Activated T-cell treated with anti-CD3 and anti-CD28 coated beads, Interleukin-2, amount 50 U/mL, for 4 hours (primary cell): ENCODE measurements at regions not wholly inside any gene's neighbourhood (a gene's known extent, or its start where the extent isn't known, plus 50 kb on each side); places are given as distances from the start of the nearest gene placed in this dataset.

Experiments used
- ATAC-seq, 2 donors: fragments of 200-7000 bp; cut with Tn5 transposase; one replicate each; pipeline ENCODE4 v1.10.0; 2021
- DNase-seq: peaks from one replicate; pipeline ENCODE4 v3.0.0-alpha.2; 2020
- H3K27me3 Mint-ChIP-seq: one replicate; pipeline ENCODE4 v1.8.0; 2021; ENCODE audit warnings: low read depth, mixed read lengths
- H3K36me3 Mint-ChIP-seq: one replicate; pipeline ENCODE4 v1.8.0; 2022; ENCODE audit warnings: mixed read lengths; ENCODE audit not compliant: insufficient read depth
- H3K4me1 Mint-ChIP-seq: one replicate; pipeline ENCODE4 v1.8.0; 2021; ENCODE audit warnings: low read depth, mixed read lengths
- H3K4me3 Mint-ChIP-seq: one replicate; pipeline ENCODE4 v1.8.0; 2021; ENCODE audit warnings: mild to moderate bottlenecking, moderate library complexity, mixed read lengths
- H3K9me3 Mint-ChIP-seq: one replicate; pipeline ENCODE4 v1.8.0; 2021; ENCODE audit warnings: mixed read lengths

DNA sequence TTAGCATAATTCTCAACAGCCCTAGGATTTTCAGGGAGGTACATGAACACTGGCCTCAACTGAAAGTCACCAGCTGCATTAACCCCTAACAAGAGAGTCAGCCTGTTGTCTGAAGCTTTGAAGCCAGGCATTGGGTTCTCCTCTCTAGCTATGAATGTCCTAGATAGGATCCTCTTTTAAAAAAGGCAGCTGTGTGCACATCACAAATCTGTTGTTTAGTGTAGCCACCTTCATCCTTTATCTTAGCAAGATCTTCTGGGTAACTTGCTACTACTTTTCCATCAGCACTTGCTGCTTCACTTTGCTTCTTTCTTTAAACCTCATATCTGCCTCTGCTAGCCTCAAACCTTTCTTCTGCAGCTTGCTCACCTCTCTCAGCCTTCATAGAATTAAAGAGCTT lies 1692.1 kb downstream of the EFNB2 start:
- DNase-seq, result no peak
- no peak for ATAC-seq
- H3K36me3 Mint-ChIP-seq, result no peaks in the 10 kb centered on the region
- H3K27me3 Mint-ChIP-seq, result no peaks in the 10 kb centered on the region
- no peaks in the 10 kb centered on the region for H3K9me3 Mint-ChIP-seq
- no peak overlapping the region for H3K4me3 Mint-ChIP-seq
- no peaks in the 10 kb centered on the region for H3K4me1 Mint-ChIP-seq

GRCh38 chr13:104841110-104841509 lies 1694.4 kb downstream of the EFNB2 start:
- H3K27me3 Mint-ChIP-seq, result no peaks in the 10 kb centered on the region
- no peak for DNase-seq
- no peaks in the 10 kb centered on the region for H3K4me1 Mint-ChIP-seq
- no peaks in the 10 kb centered on the region for H3K9me3 Mint-ChIP-seq
- H3K36me3 Mint-ChIP-seq, result no peaks in the 10 kb centered on the region
- no peak for ATAC-seq
- no peak overlapping the region for H3K4me3 Mint-ChIP-seq

- ATAC-seq (no peak), DNase-seq (no peak)
- no peaks in the 10 kb centered on the region for H3K4me1 Mint-ChIP-seq
- no peaks in the 10 kb centered on the region for H3K9me3 Mint-ChIP-seq
- H3K36me3 Mint-ChIP-seq, result no peaks in the 10 kb centered on the region
- no peak overlapping the region for H3K4me3 Mint-ChIP-seq
- no peaks in the 10 kb centered on the region for H3K27me3 Mint-ChIP-seq
Measured at GRCh38 chr13:104837756-104838155, 1697.7 kb downstream of the EFNB2 start.

GRCh38 chr13:104833221-104833620 lies 1702.2 kb downstream of the EFNB2 start:
- ATAC-seq, result no peak
- no peaks in the 10 kb centered on the region for H3K36me3 Mint-ChIP-seq

GRCh38 chr13:104832231-104832630 lies 1703.2 kb downstream of the EFNB2 start:
- Mint-ChIP-seq H3K27me3 (peaks cover under 1% of the 10 kb centered on the region), H3K9me3 (peaks cover under 1% of the 10 kb centered on the region), H3K4me3 (no peak overlapping the region), H3K36me3 (no peaks in the 10 kb centered on the region), H3K4me1 (no peaks in the 10 kb centered on the region)
- DNase-seq (no peak), ATAC-seq (no peak)

More at GRCh38 chr13:104833221-104833620, 1702.2 kb downstream of the EFNB2 start:
- no peaks in the 10 kb centered on the region for H3K9me3 Mint-ChIP-seq
- no peaks in the 10 kb centered on the region for H3K4me1 Mint-ChIP-seq
- DNase-seq, result no peak
- no peak overlapping the region for H3K4me3 Mint-ChIP-seq
- H3K27me3 Mint-ChIP-seq, result no peaks in the 10 kb centered on the region

DNA sequence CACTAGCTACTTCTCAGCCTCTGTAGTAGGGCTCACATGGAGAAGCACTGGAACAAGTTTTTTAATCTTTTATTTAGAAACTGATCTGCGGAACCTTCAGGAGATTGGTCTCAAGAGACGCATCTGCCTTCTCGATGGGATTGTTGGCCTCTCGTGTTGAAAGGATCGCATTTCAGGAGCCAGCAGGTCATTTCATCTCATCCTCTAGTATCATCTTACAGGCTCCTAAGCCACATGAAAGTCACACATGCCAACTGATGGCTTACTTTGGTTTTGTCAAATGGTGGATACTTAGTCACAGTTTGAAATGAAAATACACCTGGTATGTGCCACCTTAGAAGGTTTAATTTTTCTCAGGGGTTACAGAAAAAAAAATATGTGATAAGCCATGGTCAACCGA lies 1703.6 kb downstream of the EFNB2 start:
- Mint-ChIP-seq H3K9me3 (peaks cover 3% of the 10 kb centered on the region), H3K27me3 (peaks cover 2% of the 10 kb centered on the region)
- no peak for DNase-seq

DNA sequence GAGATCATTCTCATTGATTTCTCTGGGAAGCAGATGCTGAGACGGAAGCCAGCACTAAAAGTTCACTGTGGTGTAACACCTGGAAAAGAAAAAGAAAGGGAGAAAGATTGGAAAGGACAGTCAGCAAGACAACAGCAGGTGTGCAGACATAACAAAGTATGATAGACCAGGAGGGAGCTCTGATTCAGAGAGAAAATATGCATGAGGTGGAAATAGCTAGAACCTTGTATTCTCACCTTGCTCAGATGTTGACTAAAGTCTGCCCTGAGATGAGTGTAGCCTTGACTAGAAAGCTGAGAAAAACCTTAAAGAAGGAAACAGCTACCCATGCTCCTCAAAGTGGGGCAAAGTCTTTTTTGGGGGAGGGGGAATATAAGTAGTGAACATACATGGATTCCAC lies 1711.8 kb downstream of the EFNB2 start:
- peaks cover 2% of the 10 kb centered on the region for H3K27me3 Mint-ChIP-seq
- ATAC-seq (no peak), DNase-seq (no peak)
- H3K9me3 Mint-ChIP-seq, result peaks cover 13% of the 10 kb centered on the region
- H3K4me1 Mint-ChIP-seq, result no peaks in the 10 kb centered on the region
- H3K36me3 Mint-ChIP-seq, result no peaks in the 10 kb centered on the region
- H3K4me3 Mint-ChIP-seq, result no peak overlapping the region

More for the DNA sequence above, 1703.6 kb downstream of the EFNB2 start:
- no peak overlapping the region for H3K4me3 Mint-ChIP-seq
- H3K4me1 Mint-ChIP-seq, result no peaks in the 10 kb centered on the region
- ATAC-seq, result no peak
- no peaks in the 10 kb centered on the region for H3K36me3 Mint-ChIP-seq

DNA sequence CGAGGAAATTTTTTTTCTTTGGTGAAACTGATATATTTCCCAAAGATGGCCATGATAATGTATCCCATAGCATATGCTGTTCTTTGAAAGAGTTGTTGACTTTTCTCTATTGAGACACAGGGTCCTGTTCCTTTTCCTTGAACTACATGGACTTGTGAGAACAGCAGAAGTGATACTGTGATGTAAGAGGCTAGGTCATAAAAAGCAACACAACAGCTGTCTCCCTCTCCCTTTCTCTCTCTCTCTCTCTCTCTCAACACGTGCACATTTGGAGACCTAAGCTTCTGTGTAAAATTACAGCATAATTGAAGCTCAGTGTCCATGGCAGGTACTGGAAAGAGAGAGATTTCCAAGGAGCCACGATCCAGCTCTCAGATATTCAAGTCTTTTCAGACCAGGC lies 1712.4 kb downstream of the EFNB2 start:
- ATAC-seq (no peak), DNase-seq (no peak)
- H3K9me3 Mint-ChIP-seq, result peaks cover 13% of the 10 kb centered on the region
- no peak overlapping the region for H3K4me3 Mint-ChIP-seq
- no peaks in the 10 kb centered on the region for H3K36me3 Mint-ChIP-seq
- H3K27me3 Mint-ChIP-seq, result peaks cover 2% of the 10 kb centered on the region
- H3K4me1 Mint-ChIP-seq, result no peaks in the 10 kb centered on the region

GRCh38 chr13:104817271-104817670 lies 1718.2 kb downstream of the EFNB2 start:
- Mint-ChIP-seq H3K27me3 (no peaks in the 10 kb centered on the region), H3K36me3 (no peaks in the 10 kb centered on the region), H3K4me1 (no peaks in the 10 kb centered on the region), H3K9me3 (peaks cover 8% of the 10 kb centered on the region), H3K4me3 (no peak overlapping the region)
- DNase-seq (no peak), ATAC-seq (no peak)

DNA sequence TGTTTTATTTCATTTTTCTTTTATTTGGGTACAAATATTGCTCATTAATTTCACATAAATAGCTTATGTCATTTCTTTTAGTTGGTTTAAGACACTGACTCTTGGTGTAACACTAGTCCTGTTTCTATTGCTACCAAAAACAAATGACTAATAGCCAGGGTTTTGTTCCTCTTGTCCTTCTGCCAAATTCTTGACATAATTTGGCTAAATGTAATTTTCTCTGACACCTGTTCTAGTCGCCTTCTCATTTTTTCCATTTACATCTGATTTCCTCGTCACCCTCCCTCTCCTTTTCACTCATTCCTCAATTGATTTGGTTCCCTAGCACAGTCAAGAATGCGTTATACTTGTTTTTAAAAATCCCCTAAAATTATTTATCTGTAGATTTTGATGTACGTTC lies 1718.7 kb downstream of the EFNB2 start:
- Mint-ChIP-seq H3K4me3 (no peak overlapping the region), H3K27me3 (no peaks in the 10 kb centered on the region), H3K36me3 (no peaks in the 10 kb centered on the region), H3K4me1 (no peaks in the 10 kb centered on the region), H3K9me3 (peaks cover 8% of the 10 kb centered on the region)
- DNase-seq, result no peak
- no peak for ATAC-seq

GRCh38 chr13:104810242-104810641 lies 1725.2 kb downstream of the EFNB2 start:
- no peaks in the 10 kb centered on the region for H3K36me3 Mint-ChIP-seq
- H3K4me1 Mint-ChIP-seq, result peaks cover 2% of the 10 kb centered on the region
- H3K27me3 Mint-ChIP-seq, result no peaks in the 10 kb centered on the region
- H3K4me3 Mint-ChIP-seq, result no peak overlapping the region
- peaks cover 4% of the 10 kb centered on the region for H3K9me3 Mint-ChIP-seq
- DNase-seq, result no peak
- ATAC-seq, result no peak

DNA sequence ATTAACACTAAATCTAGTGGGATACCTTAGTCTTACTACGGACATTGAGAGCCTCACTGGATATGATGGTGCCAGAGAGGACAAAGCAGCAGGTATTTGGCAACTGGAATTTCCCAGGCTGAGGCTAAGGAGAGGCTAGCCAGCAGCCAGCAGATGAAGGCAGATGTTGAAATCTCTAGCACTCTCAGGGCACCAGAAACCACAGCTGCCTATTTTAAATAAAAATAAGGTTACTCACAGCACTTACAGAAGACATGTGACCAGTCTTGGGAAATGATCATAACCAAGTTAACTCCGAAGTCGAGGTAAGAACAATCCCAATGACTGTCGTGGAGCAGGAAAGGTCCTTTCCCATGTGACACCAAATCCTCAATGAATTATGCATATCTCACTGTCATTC lies 1726.0 kb downstream of the EFNB2 start:
- Mint-ChIP-seq H3K36me3 (no peaks in the 10 kb centered on the region), H3K27me3 (no peaks in the 10 kb centered on the region), H3K9me3 (peaks cover 4% of the 10 kb centered on the region), H3K4me3 (no peak overlapping the region), H3K4me1 (peaks cover 2% of the 10 kb centered on the region)
- no peak for ATAC-seq
- no peak for DNase-seq

DNA sequence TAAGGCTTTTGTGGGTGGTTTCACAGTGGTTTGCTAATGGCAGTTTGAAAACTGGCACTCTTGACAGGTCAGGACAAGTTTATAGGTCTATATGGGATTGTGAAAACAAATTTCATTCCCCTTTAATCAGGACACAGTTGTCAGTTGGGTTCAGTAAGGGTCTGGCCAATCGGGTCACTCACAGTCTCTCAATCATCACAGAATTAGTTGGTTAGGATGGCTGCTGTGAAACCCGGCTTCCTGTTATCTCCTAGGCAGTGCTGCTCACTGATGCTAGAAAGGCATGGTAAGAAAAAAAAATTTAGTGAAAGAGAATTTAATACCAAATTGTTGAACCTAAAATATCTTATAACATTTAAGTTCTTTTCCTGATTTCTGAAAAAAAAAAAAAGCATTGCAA lies 1730.1 kb downstream of the EFNB2 start:
- no peak for ATAC-seq
- H3K27me3 Mint-ChIP-seq, result no peaks in the 10 kb centered on the region
- H3K4me1 Mint-ChIP-seq, result peaks cover 2% of the 10 kb centered on the region
- H3K9me3 Mint-ChIP-seq, result no peaks in the 10 kb centered on the region
- H3K36me3 Mint-ChIP-seq, result no peaks in the 10 kb centered on the region
- DNase-seq, result no peak
- no peak overlapping the region for H3K4me3 Mint-ChIP-seq

GRCh38 chr13:104799152-104799551 lies 1732.9 kb upstream of the SLC10A2 start:
- Mint-ChIP-seq H3K4me3 (no peak overlapping the region), H3K9me3 (no peaks in the 10 kb centered on the region), H3K27me3 (no peaks in the 10 kb centered on the region), H3K36me3 (no peaks in the 10 kb centered on the region), H3K4me1 (no peaks in the 10 kb centered on the region)
- DNase-seq (no peak), ATAC-seq (no peak)

GRCh38 chr13:104798486-104798885 lies 1732.3 kb upstream of the SLC10A2 start:
- H3K9me3 Mint-ChIP-seq, result no peaks in the 10 kb centered on the region
- no peaks in the 10 kb centered on the region for H3K4me1 Mint-ChIP-seq
- H3K4me3 Mint-ChIP-seq, result no peak overlapping the region
- ATAC-seq (no peak), DNase-seq (no peak)
- H3K27me3 Mint-ChIP-seq, result no peaks in the 10 kb centered on the region
- H3K36me3 Mint-ChIP-seq, result no peaks in the 10 kb centered on the region

GRCh38 chr13:104796581-104796980 lies 1730.4 kb upstream of the SLC10A2 start:
- no peaks in the 10 kb centered on the region for H3K4me1 Mint-ChIP-seq
- H3K4me3 Mint-ChIP-seq, result no peak overlapping the region
- no peaks in the 10 kb centered on the region for H3K27me3 Mint-ChIP-seq

More at GRCh38 chr13:104796581-104796980, 1730.4 kb upstream of the SLC10A2 start:
- no peaks in the 10 kb centered on the region for H3K9me3 Mint-ChIP-seq
- no peak for ATAC-seq
- DNase-seq, result no peak
- H3K36me3 Mint-ChIP-seq, result no peaks in the 10 kb centered on the region
